ENCODE measurements at regions not wholly inside any gene's neighbourhood (a gene's known extent, or its start where the extent isn't known, plus 50 kb on each side); places are given as distances from the start of the nearest gene placed in this dataset.

GRCh38 chr18:57242285-57242684, 95.4 kb downstream of the BOD1L2 start:
- H3K4me3 Mint-ChIP-seq (ENCODE audit: low read depth), result no peak overlapping the region
- no peak overlapping the region for H3K27ac Mint-ChIP-seq
- no peak for TF ChIP-seq CTCF (IDR thresholded peaks at IDR 0.05; ENCODE audit: unreplicated experiment)
- peaks cover 9% of the 10 kb centered on the region for H3K4me1 Mint-ChIP-seq (ENCODE audit: low read depth)
- H3K36me3 Mint-ChIP-seq (ENCODE audit: insufficient read depth), result no peaks in the 10 kb centered on the region
- no peak for DNase-seq (ENCODE audit: low spot score, unreplicated experiment)
- H3K27me3 Mint-ChIP-seq, result peaks cover 11% of the 10 kb centered on the region
- H3K9me3 Mint-ChIP-seq (ENCODE audit: low read depth), result no peaks in the 10 kb centered on the region

- Mint-ChIP-seq H3K36me3 (ENCODE audit: insufficient read depth) (no peaks in the 10 kb centered on the region), H3K4me1 (ENCODE audit: low read depth) (peaks cover 11% of the 10 kb centered on the region), H3K27ac (no peak overlapping the region), H3K4me3 (ENCODE audit: low read depth) (no peak overlapping the region), H3K9me3 (ENCODE audit: low read depth) (no peaks in the 10 kb centered on the region), H3K27me3 (peaks cover 11% of the 10 kb centered on the region)
- no peak for DNase-seq (ENCODE audit: low spot score, unreplicated experiment)
- TF ChIP-seq CTCF (IDR thresholded peaks at IDR 0.05; ENCODE audit: unreplicated experiment), result no peak
Observed at GRCh38 chr18:57243624-57244179, 96.8 kb downstream of the BOD1L2 start.

- H3K4me3 Mint-ChIP-seq (ENCODE audit: low read depth), result no peak overlapping the region
- TF ChIP-seq CTCF (IDR thresholded peaks at IDR 0.05; ENCODE audit: unreplicated experiment), result no peak
- no peaks in the 10 kb centered on the region for H3K9me3 Mint-ChIP-seq (ENCODE audit: low read depth)
- no peak for DNase-seq (ENCODE audit: low spot score, unreplicated experiment)
- H3K4me1 Mint-ChIP-seq (ENCODE audit: low read depth), result peaks cover 8% of the 10 kb centered on the region
- H3K36me3 Mint-ChIP-seq (ENCODE audit: insufficient read depth), result no peaks in the 10 kb centered on the region
- no peak overlapping the region for H3K27ac Mint-ChIP-seq
- H3K27me3 Mint-ChIP-seq, result peaks cover 8% of the 10 kb centered on the region
Observed at GRCh38 chr18:57249179-57249578, 102.3 kb downstream of the BOD1L2 start.

GRCh38 chr18:57249883-57250282, 102.5 kb upstream of the ST8SIA3 start:
- H3K4me1 Mint-ChIP-seq (ENCODE audit: low read depth), result peaks cover 8% of the 10 kb centered on the region
- no peak for TF ChIP-seq CTCF (IDR thresholded peaks at IDR 0.05; ENCODE audit: unreplicated experiment)
- peaks cover 8% of the 10 kb centered on the region for H3K27me3 Mint-ChIP-seq
- DNase-seq (ENCODE audit: low spot score, unreplicated experiment), result no peak
- H3K36me3 Mint-ChIP-seq (ENCODE audit: insufficient read depth), result no peaks in the 10 kb centered on the region
- H3K9me3 Mint-ChIP-seq (ENCODE audit: low read depth), result no peaks in the 10 kb centered on the region
- H3K27ac Mint-ChIP-seq, result no peak overlapping the region
- no peak overlapping the region for H3K4me3 Mint-ChIP-seq (ENCODE audit: low read depth)

- H3K4me1 Mint-ChIP-seq (ENCODE audit: low read depth), result peaks cover 8% of the 10 kb centered on the region
- H3K9me3 Mint-ChIP-seq (ENCODE audit: low read depth), result no peaks in the 10 kb centered on the region
- no peak overlapping the region for H3K27ac Mint-ChIP-seq
- H3K36me3 Mint-ChIP-seq (ENCODE audit: insufficient read depth), result no peaks in the 10 kb centered on the region
- no peak overlapping the region for H3K4me3 Mint-ChIP-seq (ENCODE audit: low read depth)
- peaks cover 8% of the 10 kb centered on the region for H3K27me3 Mint-ChIP-seq
- no peak for TF ChIP-seq CTCF (IDR thresholded peaks at IDR 0.05; ENCODE audit: unreplicated experiment)
- DNase-seq (ENCODE audit: low spot score, unreplicated experiment), result no peak
Observed at GRCh38 chr18:57251747-57252146, 100.6 kb upstream of the ST8SIA3 start.
